GM19025 (cell line): ENCODE measurements at regions not wholly inside any gene's neighbourhood (a gene's known extent, or its start where the extent isn't known, plus 50 kb on each side); places are given as distances from the start of the nearest gene placed in this dataset.
"Not testable (repeated sequence)": the region's sequence is repeated elsewhere in the genome, so short reads cannot be mapped to it uniquely, and the experiment has no call there.

Experiments
- ATAC-seq: cut with Tn5 transposase; IDR thresholded peaks from one replicate; pipeline ENCODE4 v1.9.1; 2021; ENCODE audit warnings: mild to moderate bottlenecking, low read depth, moderate library complexity; ENCODE audit not compliant: unreplicated experiment

DNA sequence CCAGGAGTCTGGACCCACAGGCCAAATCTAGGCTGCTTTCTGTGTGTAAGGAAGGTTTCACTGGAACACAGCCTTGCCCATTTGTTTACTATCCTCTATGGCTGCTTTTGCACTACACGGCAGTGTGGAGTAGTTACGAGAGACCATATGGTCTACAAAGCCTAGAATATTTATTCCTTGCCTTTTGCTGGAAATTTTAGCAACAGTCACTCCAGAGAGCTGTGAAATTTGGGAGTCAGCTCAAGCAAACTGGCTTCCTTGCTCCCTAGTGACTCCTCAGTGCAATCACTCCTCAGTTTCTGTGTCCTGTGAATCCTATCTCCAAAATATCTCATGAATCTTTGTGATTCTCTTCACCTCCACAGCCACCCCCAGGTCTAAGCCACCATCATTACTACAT is 99.0 kb upstream of the CPEB2 start:
- no peak for ATAC-seq

DNA sequence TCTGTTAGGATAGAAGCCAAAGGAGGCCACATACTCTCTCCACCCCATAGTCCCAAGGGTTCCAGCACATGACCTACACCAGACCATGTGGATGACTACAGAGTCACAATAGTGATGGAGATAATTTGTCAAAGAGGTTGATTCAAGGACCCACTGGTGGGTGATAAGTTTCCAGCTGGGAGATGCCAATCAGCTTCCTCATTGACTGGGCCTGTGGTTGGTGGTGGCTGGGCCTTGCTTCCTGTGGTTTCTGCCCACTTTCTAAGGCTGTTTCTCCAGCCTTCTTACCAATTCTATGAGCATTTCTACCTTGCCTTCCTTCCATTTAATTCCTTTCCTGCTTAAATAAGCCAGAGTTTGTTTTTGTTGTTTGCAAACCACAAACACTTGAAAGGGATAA is 95.5 kb upstream of the CPEB2 start:
- ATAC-seq = no peak

DNA sequence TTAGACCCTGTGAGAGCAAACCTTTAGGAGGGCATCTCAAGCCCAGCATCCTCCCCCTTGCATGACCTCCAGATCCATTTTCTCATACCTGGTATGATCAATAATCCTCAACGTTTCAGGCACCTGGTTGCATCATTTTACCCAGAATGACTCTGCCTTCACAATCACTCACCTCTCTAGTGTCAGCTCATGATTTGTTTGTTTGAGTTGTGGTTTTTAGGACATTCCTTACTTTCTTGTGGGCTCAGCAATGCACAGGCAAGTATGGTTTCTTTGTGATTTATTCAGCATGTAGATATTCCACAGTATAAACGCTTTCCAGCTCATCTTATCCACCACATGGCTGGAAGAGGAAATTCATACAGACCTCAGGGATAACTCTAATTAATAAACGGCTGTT is 93.6 kb upstream of the CPEB2 start:
- no peak for ATAC-seq

DNA sequence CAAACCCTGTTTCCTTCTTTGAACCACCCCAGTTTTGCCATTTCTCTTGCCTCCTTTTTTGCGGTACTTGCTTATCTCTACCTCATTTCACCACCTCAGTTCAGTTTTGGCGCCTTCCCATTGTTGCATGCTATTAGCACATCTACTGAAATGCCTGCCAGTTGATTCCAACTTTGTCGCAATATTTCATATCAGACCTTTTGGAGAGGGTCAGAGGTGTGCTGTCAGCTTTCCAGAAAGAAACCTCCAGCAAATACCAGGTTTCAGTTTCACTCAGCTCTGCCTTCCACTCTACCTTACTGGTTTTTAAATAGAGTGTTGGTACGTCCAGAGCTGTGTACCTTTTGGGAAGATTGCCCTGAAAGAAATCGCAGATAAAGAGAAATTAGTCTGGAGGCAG is 91.9 kb upstream of the CPEB2 start:
- no peak for ATAC-seq

DNA sequence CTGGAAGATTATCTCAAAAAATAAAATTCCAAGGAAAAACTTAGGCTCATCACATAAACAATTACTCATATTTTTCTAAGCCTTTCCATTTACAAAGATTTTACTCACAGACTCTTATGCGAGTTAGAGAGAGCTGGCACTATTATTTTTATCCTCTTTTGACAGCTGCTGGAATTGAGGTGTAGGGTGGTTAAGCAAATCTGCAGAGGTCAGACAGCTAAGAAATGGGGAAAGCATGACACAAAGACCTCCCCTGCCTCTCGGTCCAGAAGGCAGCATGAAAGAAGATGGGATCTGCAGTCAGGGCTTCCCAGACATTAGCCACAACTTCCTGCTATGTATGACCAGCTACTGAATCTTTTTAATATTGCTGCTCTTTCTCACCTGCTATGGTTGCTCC is 89.9 kb upstream of the CPEB2 start:
- ATAC-seq = no peak

DNA sequence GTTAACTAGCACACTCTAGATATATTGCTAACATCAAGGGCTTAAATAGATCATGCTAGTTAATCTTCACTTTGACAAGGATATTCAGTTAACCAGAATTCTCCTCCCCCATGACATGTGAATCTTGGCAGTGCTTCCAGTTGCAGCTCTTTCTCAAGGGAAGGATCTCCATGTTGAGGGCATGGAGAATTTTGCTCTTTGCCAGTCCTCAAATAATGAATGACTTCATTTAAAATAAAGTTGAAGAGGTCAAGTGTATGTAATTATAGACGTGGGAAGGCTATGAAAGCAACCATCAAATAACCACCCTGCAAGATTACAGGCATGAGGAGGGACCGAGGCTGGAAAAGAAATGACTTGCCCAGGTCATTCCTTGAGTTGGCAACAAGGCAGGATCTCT is 87.3 kb upstream of the CPEB2 start:
- ATAC-seq = no peak

DNA sequence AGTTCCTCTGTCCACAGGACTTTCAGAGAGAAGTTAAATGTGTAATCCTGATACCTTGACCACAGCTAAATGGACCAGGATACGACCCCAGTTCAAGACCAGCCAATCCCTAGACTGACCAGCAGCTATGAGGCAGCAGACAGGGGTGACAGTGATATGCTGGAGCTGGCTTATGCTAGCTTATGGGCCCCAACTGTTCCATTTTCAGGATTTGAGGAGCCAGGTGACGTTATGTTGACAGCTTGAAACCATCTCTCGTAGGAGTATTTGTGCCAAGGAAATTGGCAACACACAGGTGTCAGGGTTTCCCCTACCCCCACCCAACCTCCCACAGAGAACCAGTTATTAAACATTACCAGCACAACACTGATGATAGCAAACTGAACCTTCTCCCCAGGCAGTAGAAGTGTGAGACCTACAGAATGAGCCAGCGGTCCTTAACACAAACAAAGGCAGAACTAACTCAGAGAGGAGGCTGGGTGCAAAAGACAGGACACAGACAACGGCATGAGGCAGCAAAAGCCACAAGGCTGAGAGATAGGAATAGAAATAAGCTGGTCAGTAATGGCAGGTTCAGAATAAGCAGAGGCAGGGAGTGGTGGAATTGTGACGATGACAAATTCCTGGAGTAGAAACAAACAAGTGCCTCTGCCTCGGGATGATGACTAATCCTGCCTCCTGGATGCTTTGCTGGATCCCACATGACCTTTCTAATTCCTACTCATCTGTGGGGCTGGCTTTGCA is 85.6 kb upstream of the CPEB2 start:
- ATAC-seq = peak; percentile 72

DNA sequence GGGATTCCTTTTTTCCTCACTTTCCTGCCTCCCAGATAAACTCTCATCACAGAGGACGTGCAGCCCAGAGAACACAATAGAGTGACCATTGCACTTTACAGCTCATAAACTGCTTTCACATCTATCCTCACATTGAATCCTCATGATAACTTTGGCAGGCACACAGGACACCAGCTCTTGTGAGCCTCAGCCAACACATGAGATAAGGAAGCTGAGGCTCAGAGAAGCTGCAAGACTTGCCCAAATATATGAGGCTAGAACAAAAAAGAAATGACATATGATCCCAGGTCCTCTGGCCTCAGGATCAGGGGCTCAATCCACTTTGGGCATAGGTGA is 85.0 kb upstream of the CPEB2 start:
- ATAC-seq = no peak

DNA sequence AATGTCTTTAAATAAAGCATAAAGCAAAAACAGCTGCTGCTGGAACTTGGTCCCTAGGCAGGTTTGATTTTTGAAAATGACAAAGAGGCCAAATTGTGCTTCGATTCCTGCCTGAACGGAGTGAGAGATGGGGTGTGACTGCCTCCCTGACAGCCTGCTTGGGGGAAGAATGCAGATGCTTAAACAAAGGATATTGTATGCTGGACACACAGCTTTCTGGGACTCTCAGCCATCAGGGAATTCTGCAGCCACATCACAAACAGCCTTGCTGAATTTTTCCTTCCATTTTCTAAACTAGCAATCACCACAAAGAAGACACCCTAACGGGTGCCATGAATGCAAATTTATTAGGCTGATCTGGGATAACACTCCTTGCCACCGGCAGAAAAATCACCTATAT is 83.9 kb upstream of the CPEB2 start:
- no peak for ATAC-seq

DNA sequence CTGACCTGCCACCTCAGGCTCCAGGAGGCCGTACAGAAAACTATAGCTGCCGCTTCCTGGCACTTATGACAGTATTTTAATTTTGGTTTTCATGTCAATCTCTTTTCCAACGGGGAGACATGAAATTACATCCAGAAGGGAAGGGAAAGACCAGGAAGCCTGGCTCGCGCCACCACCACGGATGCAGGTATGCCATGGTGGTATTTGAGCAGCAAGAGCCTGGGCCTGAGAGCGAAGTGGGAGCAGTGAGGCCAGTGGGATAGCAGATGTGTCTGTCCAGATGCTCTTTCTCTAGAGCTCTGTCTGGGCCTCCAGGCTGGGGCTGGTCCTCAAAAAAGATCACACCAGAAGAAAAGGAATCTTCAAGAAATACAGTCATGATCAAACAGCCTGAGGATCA is 82.5 kb upstream of the CPEB2 start:
- ATAC-seq = no peak

DNA sequence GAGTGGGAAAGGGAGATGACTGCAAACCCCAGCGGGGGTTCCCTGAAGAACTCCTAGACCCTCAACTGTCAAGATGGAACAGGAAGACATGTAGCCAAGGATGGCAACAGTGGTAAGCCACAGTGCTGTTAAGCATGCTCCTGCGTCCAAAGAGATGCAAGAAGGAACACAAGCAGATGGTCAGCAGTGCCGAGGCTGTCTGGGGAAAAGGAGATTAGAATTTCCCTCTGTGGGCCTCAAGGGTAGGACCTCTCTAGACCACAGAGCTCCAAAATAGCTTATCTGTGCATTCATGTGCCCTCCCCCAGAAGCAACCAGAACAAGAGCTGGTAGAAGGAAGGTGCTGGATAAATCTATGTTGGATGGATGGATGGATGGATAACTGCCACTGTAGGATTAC is 82.0 kb upstream of the CPEB2 start:
- ATAC-seq = no peak

DNA sequence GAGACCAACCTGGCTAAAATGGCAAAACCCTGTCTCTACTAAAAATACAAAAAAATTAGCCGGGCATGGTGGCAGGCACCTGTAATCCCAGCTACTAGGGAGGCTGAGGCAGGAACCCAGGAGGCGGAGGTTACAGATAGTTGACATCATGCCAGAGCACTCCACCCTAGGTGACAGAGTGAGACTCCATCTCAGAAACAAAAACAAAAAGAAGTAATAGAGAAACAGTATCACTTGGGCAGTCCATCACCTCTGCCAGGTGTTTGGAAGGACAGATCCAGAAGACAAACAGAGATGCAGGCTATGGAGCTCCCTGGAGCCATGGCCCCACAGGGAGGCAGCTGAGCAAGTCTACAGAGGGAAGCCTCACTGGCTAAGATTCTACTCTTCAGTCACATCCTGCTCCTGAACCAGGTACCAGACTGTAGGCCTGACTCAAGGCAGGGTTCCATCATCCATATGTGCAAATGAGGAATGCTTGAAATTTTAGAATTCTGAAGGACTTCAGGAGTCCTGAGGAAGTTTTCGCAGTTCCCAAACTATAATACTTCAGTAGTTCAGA is 81.4 kb upstream of the CPEB2 start:
- ATAC-seq = no peak

DNA sequence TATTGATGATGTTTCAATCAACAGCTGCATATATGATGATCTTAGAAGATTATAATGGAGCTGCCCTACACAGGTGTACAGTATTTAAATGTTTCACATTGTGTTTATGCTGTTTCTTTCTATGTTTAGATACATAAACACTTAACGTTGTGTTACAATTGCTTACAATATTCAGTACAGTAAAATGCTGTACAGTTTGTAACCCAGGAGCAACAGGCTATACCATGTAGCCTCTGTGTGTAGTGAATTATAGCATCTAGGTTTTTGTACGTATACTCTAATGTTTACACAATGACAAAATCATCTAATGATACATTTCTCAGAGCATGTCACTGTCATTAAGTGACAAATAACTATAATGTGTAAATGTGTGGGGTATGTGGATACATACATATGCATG is 80.5 kb upstream of the CPEB2 start:
- not testable (repeated sequence) for ATAC-seq

DNA sequence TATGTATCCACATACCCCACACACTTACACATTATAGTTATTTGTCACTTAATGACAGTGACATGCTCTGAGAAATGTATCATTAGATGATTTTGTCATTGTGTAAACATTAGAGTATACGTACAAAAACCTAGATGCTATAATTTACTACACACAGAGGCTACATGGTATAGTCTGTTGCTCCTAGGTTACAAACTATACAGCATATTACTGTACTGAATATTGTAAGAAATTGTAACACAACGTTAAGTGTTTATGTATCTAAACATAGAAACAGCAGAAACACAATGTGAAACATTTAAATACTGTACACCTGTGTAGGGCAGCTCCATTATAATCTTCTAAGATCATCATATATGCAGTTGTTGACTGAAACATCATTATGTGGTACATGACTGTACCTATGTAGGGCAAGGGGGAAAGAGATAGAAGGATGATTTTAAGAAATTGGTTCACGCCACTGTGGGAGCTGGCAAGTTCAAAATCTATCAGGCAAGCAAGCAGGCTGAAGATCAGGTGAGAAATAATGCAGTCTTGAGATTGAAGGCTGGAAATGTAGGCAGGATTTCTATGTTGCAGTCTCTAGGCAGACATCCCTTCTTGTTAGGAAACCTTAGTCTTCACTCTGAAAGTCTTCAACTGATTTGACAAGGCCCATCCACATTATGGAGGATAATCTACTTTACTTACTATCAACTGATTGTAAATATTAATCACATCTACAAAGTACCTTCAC is 78.0 kb upstream of the CPEB2 start:
- ATAC-seq = no peak

DNA sequence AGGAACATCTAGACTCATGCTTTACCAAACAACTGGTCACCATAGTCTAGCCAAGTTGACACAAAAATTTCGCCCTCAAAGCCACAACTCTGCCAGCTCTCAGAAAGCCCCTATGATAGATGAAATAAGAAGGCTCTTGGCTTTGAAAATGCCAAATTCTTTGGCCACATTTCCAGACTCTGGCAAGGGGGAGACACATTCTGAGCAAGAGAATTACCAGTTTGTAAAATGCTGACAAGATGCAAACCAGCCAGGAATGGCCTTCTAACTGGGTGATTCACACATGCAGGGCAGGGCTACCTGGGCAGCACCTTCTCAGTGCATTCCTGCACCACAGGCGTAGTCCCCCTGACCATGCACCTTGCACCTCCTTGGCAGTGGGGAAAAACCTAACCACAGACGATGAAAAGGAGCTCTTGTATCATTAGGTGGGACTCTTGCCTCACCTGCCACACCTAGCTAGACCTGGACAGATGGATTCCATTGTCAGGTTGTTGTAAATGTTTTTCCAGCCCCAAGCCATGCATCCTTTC is 77.4 kb upstream of the CPEB2 start:
- no peak for ATAC-seq

DNA sequence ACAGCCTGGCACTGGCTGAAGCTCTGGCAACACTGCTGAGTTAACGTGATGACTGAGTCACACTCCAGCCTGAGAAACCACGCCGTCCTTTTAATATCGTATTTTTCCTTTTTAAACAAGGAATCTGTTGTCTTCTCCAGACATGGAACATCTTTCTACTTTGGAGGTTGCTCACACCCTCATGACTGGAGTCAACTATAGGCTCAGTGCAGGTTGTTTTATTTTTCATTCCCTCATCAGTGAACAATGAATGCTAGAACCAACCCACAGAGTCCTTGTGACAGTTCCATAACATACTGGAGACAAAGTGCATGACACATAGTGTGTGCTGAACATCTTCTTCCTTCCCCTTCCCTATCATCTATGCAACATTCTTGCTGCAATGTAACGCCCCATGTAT is 76.8 kb upstream of the CPEB2 start:
- no peak for ATAC-seq

DNA sequence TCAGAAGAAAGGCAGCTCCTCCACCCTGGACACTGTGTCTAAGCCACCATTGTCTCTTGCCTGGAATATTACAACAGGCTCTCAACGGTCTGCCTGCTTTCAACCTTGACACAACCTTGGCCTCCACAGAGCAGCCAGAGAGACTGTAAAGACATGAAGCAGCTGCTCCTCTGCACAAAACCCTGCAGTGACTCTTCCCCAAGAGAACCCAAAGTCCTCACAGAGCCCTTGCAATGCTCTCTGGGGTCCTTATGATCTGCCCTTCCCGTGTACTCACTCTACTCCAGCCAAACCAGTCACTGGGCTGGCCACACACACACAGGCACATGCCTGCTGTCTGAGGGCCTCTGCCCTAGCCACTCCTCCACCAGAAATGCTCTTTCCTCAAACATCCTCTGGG is 75.9 kb upstream of the CPEB2 start:
- no peak for ATAC-seq

DNA sequence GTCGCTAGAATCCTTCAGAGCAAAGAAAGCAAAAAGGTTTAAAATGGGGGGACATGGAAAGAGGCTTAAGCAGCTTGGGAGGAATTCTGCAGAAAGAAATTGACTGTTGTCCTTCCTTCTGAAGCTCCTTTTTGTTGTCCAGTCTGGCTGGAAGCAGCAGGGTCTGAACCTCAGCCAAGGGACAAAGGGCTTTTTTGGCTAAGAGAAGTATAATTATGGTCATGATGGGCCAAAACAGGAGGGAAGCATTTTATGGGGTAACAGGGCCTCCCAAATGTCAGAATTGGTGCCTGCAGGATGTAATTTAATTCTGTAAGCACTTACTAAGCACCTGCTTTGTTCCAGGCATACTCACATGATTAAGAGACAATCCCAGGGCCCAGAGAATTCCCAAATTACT is 74.2 kb upstream of the CPEB2 start:
- ATAC-seq = no peak

DNA sequence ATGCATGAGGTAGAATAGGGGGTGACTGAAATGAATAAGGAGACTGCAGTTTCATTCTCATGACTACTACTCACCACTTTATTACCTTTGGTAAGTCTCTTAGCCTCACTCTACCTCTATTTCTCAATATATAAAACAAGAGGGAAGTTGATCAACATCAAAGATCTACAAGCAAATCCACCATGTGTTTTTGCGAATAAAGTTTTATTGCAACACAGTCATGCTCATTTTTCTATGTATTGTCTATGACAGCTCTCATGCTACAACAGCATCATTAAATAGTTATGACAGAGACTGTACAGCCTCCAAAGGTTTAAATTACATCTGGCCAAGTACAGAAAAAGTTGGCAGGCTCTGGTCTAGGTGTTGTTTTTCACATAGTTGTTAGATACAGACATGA is 72.6 kb upstream of the CPEB2 start:
- no peak for ATAC-seq

DNA sequence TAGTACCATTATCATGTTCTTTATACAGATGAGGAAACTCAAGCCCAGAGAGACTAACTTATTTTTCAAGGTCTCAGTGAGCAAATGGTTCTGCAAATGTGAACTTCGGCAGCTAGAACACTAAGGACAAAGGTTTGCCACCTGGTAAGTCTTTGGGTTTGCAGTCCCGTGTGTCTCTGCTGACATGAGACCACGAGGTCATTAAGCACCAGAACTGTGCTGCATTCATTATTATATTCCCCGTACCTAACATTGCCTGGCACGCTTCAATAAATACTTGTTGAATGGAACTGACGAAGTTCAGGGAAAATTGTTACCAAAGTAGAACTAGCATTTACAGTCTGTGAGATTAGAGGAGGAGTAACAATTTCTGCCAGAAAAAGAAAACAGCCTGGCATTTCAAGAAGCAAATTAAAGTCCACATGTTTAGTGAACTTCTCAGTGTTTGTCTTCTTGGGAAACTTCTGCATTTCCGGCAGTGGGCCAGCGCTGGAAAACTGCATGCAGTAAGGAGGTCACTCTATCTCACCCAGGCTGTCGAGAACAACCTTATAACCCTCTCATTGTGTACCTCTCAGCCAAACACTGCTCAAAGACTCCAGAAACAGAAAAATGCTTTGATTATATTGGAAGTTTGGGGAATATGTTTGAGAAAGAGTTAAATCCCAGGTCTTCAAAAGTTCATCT is 67.4 kb upstream of the CPEB2 start:
- ATAC-seq = no peak

DNA sequence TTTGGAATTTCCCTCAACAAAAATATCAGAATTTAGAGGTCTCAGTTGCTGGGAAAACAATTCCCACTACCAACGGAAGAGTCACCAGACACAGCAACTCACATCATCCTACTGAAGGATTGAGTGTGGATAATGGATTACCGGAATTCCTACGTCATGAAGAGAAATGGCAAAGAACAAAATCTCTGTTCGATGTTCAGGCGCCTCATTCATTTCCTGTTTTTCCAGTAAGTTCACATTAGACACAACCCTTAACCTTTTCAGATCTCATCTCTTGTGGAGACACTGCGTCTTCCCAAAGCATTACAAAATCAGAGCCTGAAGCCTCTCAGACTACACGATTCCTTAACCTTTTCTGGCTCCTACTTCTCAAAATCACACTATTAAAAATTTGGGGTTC is 58.5 kb upstream of the CPEB2 start:
- no peak for ATAC-seq
